Activated naive CD4-positive, alpha-beta T cell treated with anti-CD3 and anti-CD28 coated beads for 36 hours (primary cell): ENCODE measurements at regions not wholly inside any gene's neighbourhood (a gene's known extent, or its start where the extent isn't known, plus 50 kb on each side); places are given as distances from the start of the nearest gene placed in this dataset.
A peak's percentile ranks its signal among the peaks of the same experiment; 100 is the strongest.
"Not testable (repeated sequence)": the region's sequence is repeated elsewhere in the genome, so short reads cannot be mapped to it uniquely, and the experiment has no call there.

Experiments
- CTCF ChIA-PET: fragments of 350-600 bp; sonication (Branson Sonifier 250); formaldehyde crosslinking; loops from one replicate; lab custom pipeline; 2021; ENCODE audit warnings: antibody characterized with exemption; lab: Charles Lee
- DNase-seq: peaks from one replicate; pipeline ENCODE4 v3.0.0-alpha.2; 2020
- H3K27ac Mint-ChIP-seq: one replicate; pipeline ENCODE4 v1.8.0; 2021; ENCODE audit warnings: mild to moderate bottlenecking, mixed read lengths
- H3K27me3 Mint-ChIP-seq: one replicate; pipeline ENCODE4 v1.8.0; 2021; ENCODE audit warnings: low read depth, mixed read lengths
- H3K36me3 Mint-ChIP-seq: one replicate; pipeline ENCODE4 v1.8.0; 2021; ENCODE audit warnings: low read depth, mixed read lengths
- H3K4me1 Mint-ChIP-seq: one replicate; pipeline ENCODE4 v1.8.0; 2021; ENCODE audit warnings: low read depth, mixed read lengths
- H3K4me3 Mint-ChIP-seq: one replicate; pipeline ENCODE4 v1.8.0; 2021; ENCODE audit warnings: mild to moderate bottlenecking, moderate library complexity, mixed read lengths
- H3K9me3 Mint-ChIP-seq: one replicate; pipeline ENCODE4 v1.8.0; 2021; ENCODE audit warnings: mixed read lengths
- intact Hi-C: fragments of 100-400 bp; cut with micrococcal nuclease; formaldehyde crosslinking; loops from one replicate; pipeline ENCODE4 v1.15.1; 2023

GRCh38 chr14:106044515-106044914, 518.1 kb downstream of the TMEM121 start:
- CTCF ChIA-PET: interaction anchor here (0.6 to 2.4 kb wide), 15 partner anchors 8 to 70 kb away, joined by 3 to 12 read pairs (median 5); no protein-coding TSS in a partner anchor
- intact Hi-C loops: loop anchor here (2.0 kb wide), 2 partner anchors 50 to 70 kb away; no protein-coding TSS in a partner anchor

GRCh38 chr14:106044949-106045596, 518.7 kb downstream of the TMEM121 start:
- peaks cover 5% of the 10 kb centered on the region for H3K27me3 Mint-ChIP-seq
- no peaks in the 10 kb centered on the region for H3K9me3 Mint-ChIP-seq
- intact Hi-C loops: loop anchor here (1.0 to 2.0 kb wide), 5 partner anchors 34 to 99 kb away; no protein-coding TSS in a partner anchor
- CTCF ChIA-PET: interaction anchor here (0.6 to 2.4 kb wide), 22 partner anchors 8 to 97 kb away, joined by 3 to 12 read pairs (median 5); no protein-coding TSS in a partner anchor
- DNase-seq: peak; percentile 96
- peaks cover 14% of the 10 kb centered on the region for H3K4me1 Mint-ChIP-seq
- no peaks in the 10 kb centered on the region for H3K36me3 Mint-ChIP-seq
- peak overlapping the region; percentile 81 for H3K27ac Mint-ChIP-seq
- no peak overlapping the region for H3K4me3 Mint-ChIP-seq

More at GRCh38 chr14:106044515-106044914, 518.1 kb downstream of the TMEM121 start:
- Mint-ChIP-seq H3K9me3 (no peaks in the 10 kb centered on the region), H3K4me3 (no peak overlapping the region), H3K36me3 (no peaks in the 10 kb centered on the region), H3K4me1 (peaks cover 15% of the 10 kb centered on the region), H3K27ac (no peak overlapping the region), H3K27me3 (peaks cover 5% of the 10 kb centered on the region)
- no peak for DNase-seq

DNA sequence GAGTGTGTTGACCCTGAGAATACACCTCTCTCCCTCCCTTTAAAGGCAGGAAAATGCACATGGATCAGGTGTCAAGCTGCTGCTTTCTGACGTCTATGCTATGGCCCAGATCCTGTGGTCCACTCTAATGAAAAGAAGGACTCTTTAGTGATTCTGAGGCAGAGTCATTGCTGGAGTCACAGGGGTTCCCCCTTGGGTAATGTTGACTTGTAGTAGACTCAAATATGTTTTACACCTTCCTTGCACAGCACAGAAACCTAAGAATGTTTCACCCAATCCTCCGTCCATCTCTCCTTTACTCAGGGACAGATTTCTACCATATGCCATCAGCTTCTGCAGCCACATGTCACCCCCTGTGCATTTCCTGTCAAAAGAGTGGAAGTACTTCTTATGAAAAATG, 525.4 kb downstream of the TMEM121 start:
- peaks cover 18% of the 10 kb centered on the region for H3K4me1 Mint-ChIP-seq
- no peaks in the 10 kb centered on the region for H3K9me3 Mint-ChIP-seq
- peaks cover 10% of the 10 kb centered on the region for H3K27me3 Mint-ChIP-seq
- no peak overlapping the region for H3K4me3 Mint-ChIP-seq
- H3K36me3 Mint-ChIP-seq: no peaks in the 10 kb centered on the region
- H3K27ac Mint-ChIP-seq: no peak overlapping the region
- peak; percentile 56 for DNase-seq
- intact Hi-C loops: no loop called here
- CTCF ChIA-PET: no interaction called here

GRCh38 chr14:106055289-106055688, 528.9 kb downstream of the TMEM121 start:
- H3K27ac Mint-ChIP-seq: no peak overlapping the region

DNA sequence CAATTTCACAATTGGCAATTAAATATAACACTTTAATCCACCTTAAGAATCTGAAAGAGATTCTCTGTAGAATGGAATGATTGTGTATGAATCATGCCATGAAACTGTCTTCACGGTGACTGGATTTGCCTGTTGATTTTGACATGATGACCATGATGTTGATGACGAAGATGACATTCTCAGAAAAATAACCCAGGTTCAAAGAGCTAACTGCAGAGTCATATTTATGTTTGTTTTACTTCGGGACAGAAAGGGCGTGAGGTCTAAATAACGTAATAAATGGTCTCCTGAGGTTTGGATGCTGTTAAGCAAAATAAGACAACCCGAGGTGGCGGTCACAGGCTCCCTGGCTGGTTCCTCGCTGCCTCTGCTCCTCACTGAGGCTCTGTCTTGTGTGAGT, 532.0 kb downstream of the TMEM121 start:
- no peaks in the 10 kb centered on the region for H3K36me3 Mint-ChIP-seq
- intact Hi-C loops: no loop called here
- peaks cover 23% of the 10 kb centered on the region for H3K4me1 Mint-ChIP-seq

More at GRCh38 chr14:106055289-106055688, 528.9 kb downstream of the TMEM121 start:
- CTCF ChIA-PET: interaction anchor here (1.1 to 1.3 kb wide), 3 partner anchors 9 to 14 kb away, joined by 3 to 4 read pairs (median 3); no protein-coding TSS in a partner anchor
- Mint-ChIP-seq H3K27me3 (peaks cover 11% of the 10 kb centered on the region), H3K4me3 (no peak overlapping the region), H3K36me3 (no peaks in the 10 kb centered on the region), H3K4me1 (peaks cover 16% of the 10 kb centered on the region), H3K9me3 (no peaks in the 10 kb centered on the region)
- intact Hi-C loops: no loop called here
- DNase-seq: no peak

DNA sequence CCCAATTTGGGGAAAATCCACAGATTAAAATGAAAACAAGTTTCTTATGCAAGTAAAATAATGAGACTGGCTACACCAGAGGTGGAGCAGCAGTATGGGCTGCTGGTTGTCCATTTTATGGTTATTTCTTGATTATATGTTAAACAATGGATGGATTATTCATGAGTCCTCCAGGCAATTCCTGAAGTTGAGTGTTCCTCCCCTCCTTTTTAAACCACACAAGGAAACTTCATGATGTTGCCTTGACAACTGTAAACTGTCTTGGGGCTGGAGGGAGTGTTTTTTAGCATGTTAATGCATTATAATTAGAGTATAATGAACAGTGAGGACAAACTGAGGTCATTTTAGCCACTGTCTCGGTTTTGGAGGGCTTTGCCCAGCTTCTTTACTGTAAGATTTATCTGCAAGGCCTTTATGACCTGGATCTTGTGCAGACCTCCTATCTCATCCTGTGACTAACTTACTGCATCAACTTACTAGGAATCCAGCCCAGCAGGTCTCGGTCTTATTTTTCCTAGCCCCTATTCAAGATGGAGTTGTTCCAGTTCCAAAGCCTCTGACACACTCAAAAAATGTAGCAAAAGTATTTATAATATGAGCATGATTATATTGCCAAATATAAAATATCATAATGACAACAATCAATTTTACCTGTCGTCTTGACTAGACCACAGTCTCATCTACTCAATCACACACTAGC, 534.0 kb downstream of the TMEM121 start:
- no peak overlapping the region for H3K4me3 Mint-ChIP-seq
- intact Hi-C loops: loop anchor here (5.0 to 10.0 kb wide), 2 partner anchors 48 to 386 kb away; no protein-coding TSS in a partner anchor
- CTCF ChIA-PET: interaction anchor here (1.0 to 2.1 kb wide), 9 partner anchors 15 to 704 kb away, joined by 3 to 8 read pairs (median 5); no protein-coding TSS in a partner anchor
- H3K9me3 Mint-ChIP-seq: no peaks in the 10 kb centered on the region
- DNase-seq: no peak
- H3K4me1 Mint-ChIP-seq: peaks cover 15% of the 10 kb centered on the region
- no peak overlapping the region for H3K27ac Mint-ChIP-seq
- H3K36me3 Mint-ChIP-seq: no peaks in the 10 kb centered on the region
- H3K27me3 Mint-ChIP-seq: peaks cover 6% of the 10 kb centered on the region

More for the DNA sequence above, 532.0 kb downstream of the TMEM121 start:
- Mint-ChIP-seq H3K9me3 (no peaks in the 10 kb centered on the region), H3K27ac (no peak overlapping the region), H3K4me3 (no peak overlapping the region), H3K27me3 (peaks cover 8% of the 10 kb centered on the region)
- DNase-seq: no peak
- CTCF ChIA-PET: interaction anchor here (0.8 to 2.0 kb wide), 11 partner anchors 12 to 112 kb away, joined by 3 to 8 read pairs (median 3); no protein-coding TSS in a partner anchor

- H3K9me3 Mint-ChIP-seq, H3K36me3 Mint-ChIP-seq, H3K27me3 Mint-ChIP-seq, H3K27ac Mint-ChIP-seq, H3K4me3 Mint-ChIP-seq: not testable (repeated sequence)
- peak; percentile 94 for DNase-seq
- intact Hi-C loops: loop anchor here (1.0 to 10.0 kb wide), 3 partner anchors 50 to 387 kb away; no protein-coding TSS in a partner anchor
- H3K4me1 Mint-ChIP-seq: peaks cover 15% of the 10 kb centered on the region
- CTCF ChIA-PET: interaction anchor here (0.7 to 2.2 kb wide), 19 partner anchors 9 to 406 kb away, joined by 3 to 8 read pairs (median 4); no protein-coding TSS in a partner anchor
Observed at GRCh38 chr14:106061877-106062500, 535.6 kb downstream of the TMEM121 start.

DNA sequence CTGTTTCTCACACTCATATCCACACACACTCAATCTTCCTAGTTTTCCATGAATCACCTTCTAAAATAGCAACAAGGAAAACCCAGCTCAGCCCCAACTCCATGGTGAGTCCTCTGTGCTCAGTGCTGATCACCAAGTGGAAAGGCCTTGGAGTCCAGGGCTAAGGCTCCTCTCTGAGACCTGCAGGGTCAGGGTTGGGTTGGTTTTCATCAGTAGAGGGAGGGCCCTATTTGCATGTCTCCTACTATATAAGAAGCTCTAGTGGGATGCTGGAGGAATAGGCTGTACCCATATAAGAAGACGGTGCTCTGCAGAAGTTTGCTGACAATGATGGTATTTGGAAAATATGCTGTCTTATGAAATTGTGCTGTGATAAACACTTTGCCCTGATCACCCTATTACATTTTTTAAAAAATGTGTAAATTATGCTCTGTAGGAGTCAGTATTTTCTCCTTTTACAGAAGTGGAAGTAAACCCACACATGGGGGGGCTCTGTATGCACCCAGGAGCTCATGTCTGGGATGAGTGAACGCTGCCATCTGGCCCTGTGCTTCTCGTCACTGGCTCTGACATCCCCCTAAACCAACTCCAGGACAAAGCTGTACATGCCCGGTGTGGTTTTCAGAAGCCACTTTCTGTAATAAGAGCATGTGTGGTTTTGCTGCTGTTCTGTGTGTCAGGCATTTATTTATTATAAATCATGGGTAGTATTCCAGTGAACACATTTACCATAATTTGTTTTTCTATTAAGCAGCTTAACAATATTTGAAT, 536.3 kb downstream of the TMEM121 start:
- CTCF ChIA-PET: interaction anchor here (0.7 to 2.2 kb wide), 13 partner anchors 8 to 386 kb away, joined by 3 to 8 read pairs (median 5); no protein-coding TSS in a partner anchor
- intact Hi-C loops: loop anchor here (1.0 to 10.0 kb wide), 3 partner anchors 50 to 388 kb away; no protein-coding TSS in a partner anchor
- no peak for DNase-seq
- Mint-ChIP-seq H3K4me1 (peaks cover 15% of the 10 kb centered on the region), H3K9me3 (no peaks in the 10 kb centered on the region), H3K36me3 (no peaks in the 10 kb centered on the region), H3K27ac (no peak overlapping the region), H3K4me3 (no peak overlapping the region), H3K27me3 (peaks cover 9% of the 10 kb centered on the region)

GRCh38 chr14:106067935-106068334, 541.6 kb downstream of the TMEM121 start:
- intact Hi-C loops: loop anchor here (10.0 kb wide), 1 partner anchor 393 kb away; no protein-coding TSS in a partner anchor
- no peak for DNase-seq
- Mint-ChIP-seq H3K36me3 (no peaks in the 10 kb centered on the region), H3K27ac (no peak overlapping the region), H3K27me3 (peaks cover 11% of the 10 kb centered on the region), H3K9me3 (no peaks in the 10 kb centered on the region), H3K4me3 (no peak overlapping the region), H3K4me1 (peaks cover 18% of the 10 kb centered on the region)
- CTCF ChIA-PET: interaction anchor here (1.2 kb wide), 1 partner anchor 27 kb away, joined by 4 read pairs; no protein-coding TSS in a partner anchor

GRCh38 chr14:106069804-106070625, 543.6 kb downstream of the TMEM121 start:
- no peak overlapping the region for H3K4me3 Mint-ChIP-seq
- H3K27me3 Mint-ChIP-seq: peaks cover 9% of the 10 kb centered on the region
- peaks cover 18% of the 10 kb centered on the region for H3K4me1 Mint-ChIP-seq
- peak; percentile 28 for DNase-seq
- H3K27ac Mint-ChIP-seq: peak overlapping the region; percentile 59
- CTCF ChIA-PET: interaction anchor here (0.6 to 1.0 kb wide), 2 partner anchors 8 to 129 kb away, joined by 3 to 6 read pairs; no protein-coding TSS in a partner anchor
- no peaks in the 10 kb centered on the region for H3K36me3 Mint-ChIP-seq
- intact Hi-C loops: loop anchor here (5.0 to 10.0 kb wide), 2 partner anchors 122 to 395 kb away; no protein-coding TSS in a partner anchor
- H3K9me3 Mint-ChIP-seq: no peaks in the 10 kb centered on the region
